Prostate gland (tissue), 2 donors: ENCODE measurements at regions not wholly inside any gene's neighbourhood (a gene's known extent, or its start where the extent isn't known, plus 50 kb on each side); places are given as distances from the start of the nearest gene placed in this dataset.
"Not testable (repeated sequence)": the region's sequence is repeated elsewhere in the genome, so short reads cannot be mapped to it uniquely, and the experiment has no call there.

Experiments used
- DNase-seq: peaks from one replicate; pipeline ENCODE4 v3.0.0-alpha.2; 2019; ENCODE audit warnings: low spot score
- H3K27ac ChIP-seq, 2 donors: fragments of 200-600 bp; sonication (generic); 2 replicates each; pipeline ENCODE4 v1.5.1; 2017 to 2019
- H3K27me3 ChIP-seq: fragments of 200-600 bp; sonication (generic); replicated peaks from 2 replicates; pipeline ENCODE4 v1.5.1; 2019; ENCODE audit not compliant: insufficient read depth
- H3K36me3 ChIP-seq, 2 donors: fragments of 200-600 bp; sonication (generic); 1 replicate in 1 of 2; 2 replicates in 1 of 2; pipeline versions ENCODE4 v1.5.1 to v1.8.1; 2017 to 2019
- H3K4me1 ChIP-seq: fragments of 200-600 bp; sonication (generic); replicated peaks from 2 replicates; pipeline ENCODE4 v1.5.1; 2019
- H3K4me3 ChIP-seq, 2 donors: fragments of 200-600 bp; sonication (generic); 2 replicates each; pipeline ENCODE4 v1.5.1; 2017 to 2019
- H3K9me3 ChIP-seq: fragments of 200-600 bp; sonication (generic); 2 replicates; pipeline ENCODE4 v1.5.1; 2017
- POLR2A ChIP-seq: fragments of 450-650 bp; IDR thresholded peaks from one replicate; pipeline ENCODE4 v1.6.1; 2016; ENCODE audit warnings: antibody characterized with exemption, mild to moderate bottlenecking
- POLR2AphosphoS5 ChIP-seq: sonication (generic); formaldehyde crosslinking; IDR thresholded peaks from one replicate; pipeline ENCODE4 v1.6.1; 2017; ENCODE audit warnings: antibody characterized with exemption
- WGBS: methylation state at CpG from one replicate; pipeline ENCODE4 v1.1.5; 2018; 5-methylcytosine and 5-hydroxymethylcytosine counted together
- intact Hi-C: fragments of 100-400 bp; cut with DNase I; formaldehyde crosslinking; loops from one replicate; pipeline ENCODE4 v1.14.2; 2022
- TF ChIP-seq, protein P1 (sequence below), 4 experiments: fragments of 200-600 bp in 2 of 4; fragments of 450-650 bp in 2 of 4; sonication (generic) in 2 of 4; IDR thresholded peaks; 1 replicate in 3 of 4; 2 replicates in 1 of 4; pipeline ENCODE4 v1.5.1; 2016 to 2019; ENCODE audit warnings: antibody characterized with exemption in 4 of 4, mild to moderate bottlenecking in 2 of 4, moderate library complexity in 2 of 4

DNA sequence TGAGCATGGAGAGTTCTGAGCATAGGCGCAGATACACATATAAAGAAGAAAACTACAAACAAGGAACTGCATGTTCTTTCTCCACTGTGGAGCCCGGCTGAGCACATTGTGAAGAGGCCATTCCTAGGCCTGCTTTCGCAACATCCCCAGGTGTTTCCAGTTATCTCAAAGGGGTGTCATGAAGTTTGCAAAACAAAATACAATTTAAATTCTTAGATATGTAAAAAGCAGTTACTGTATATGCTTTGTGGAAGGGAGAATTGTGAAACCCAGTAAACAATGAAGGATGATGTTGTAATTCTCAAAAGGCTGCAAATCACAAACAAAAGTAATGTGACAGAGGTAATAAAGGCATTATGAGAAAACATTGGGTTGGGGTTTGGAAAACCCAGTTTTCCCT, 98.6 kb upstream of the ZNF644 start:
- Histone ChIP-seq H3K9me3 (no peaks in the 10 kb centered on the region), H3K4me1 (no peaks in the 10 kb centered on the region), H3K4me3 (no peak overlapping the region), H3K27ac (no peak overlapping the region), H3K27me3 (no peaks in the 10 kb centered on the region), H3K36me3 (no peaks in the 10 kb centered on the region)
- WGBS, result 48% methylated on average over 3 of the region's 3 CpGs
- DNase-seq, result no peak
- intact Hi-C loops, result no loop called here
- TF ChIP-seq POLR2A, result no peak
- TF ChIP-seq POLR2AphosphoS5, result peak; percentile 8

DNA sequence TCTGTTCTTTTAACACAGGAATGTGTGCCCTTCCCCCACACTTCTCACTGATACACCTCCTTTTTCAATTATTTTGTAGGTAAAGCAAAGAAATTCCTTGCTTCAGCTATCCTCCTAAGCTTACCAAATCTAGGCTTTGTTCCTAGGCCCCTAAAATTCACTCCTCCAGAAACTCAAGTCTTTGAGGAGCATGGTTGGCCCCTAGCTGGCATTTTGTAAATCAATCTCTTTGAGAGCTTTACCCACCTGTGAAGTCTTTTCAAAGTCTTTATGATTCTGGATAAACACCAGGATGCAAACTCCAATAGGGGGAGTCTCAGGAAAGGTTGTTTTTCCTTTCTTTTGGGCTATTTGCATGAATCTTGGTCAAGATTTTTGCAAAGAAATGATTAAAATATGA, 82.9 kb upstream of the ZNF644 start:
- no peaks in the 10 kb centered on the region for H3K36me3 ChIP-seq
- DNase-seq, result no peak
- no peaks in the 10 kb centered on the region for H3K4me1 ChIP-seq
- no peak overlapping the region for H3K27ac ChIP-seq
- no peaks in the 10 kb centered on the region for H3K27me3 ChIP-seq
- H3K9me3 ChIP-seq, result no peaks in the 10 kb centered on the region
- intact Hi-C loops, result no loop called here
- no peak overlapping the region for H3K4me3 ChIP-seq
- no peak for TF ChIP-seq POLR2A
- TF ChIP-seq POLR2AphosphoS5, result no peak
- TF ChIP-seq, protein P1, sequence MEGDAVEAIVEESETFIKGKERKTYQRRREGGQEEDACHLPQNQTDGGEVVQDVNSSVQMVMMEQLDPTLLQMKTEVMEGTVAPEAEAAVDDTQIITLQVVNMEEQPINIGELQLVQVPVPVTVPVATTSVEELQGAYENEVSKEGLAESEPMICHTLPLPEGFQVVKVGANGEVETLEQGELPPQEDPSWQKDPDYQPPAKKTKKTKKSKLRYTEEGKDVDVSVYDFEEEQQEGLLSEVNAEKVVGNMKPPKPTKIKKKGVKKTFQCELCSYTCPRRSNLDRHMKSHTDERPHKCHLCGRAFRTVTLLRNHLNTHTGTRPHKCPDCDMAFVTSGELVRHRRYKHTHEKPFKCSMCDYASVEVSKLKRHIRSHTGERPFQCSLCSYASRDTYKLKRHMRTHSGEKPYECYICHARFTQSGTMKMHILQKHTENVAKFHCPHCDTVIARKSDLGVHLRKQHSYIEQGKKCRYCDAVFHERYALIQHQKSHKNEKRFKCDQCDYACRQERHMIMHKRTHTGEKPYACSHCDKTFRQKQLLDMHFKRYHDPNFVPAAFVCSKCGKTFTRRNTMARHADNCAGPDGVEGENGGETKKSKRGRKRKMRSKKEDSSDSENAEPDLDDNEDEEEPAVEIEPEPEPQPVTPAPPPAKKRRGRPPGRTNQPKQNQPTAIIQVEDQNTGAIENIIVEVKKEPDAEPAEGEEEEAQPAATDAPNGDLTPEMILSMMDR (IDR thresholded peaks at IDR 0.05), result no peak

DNA sequence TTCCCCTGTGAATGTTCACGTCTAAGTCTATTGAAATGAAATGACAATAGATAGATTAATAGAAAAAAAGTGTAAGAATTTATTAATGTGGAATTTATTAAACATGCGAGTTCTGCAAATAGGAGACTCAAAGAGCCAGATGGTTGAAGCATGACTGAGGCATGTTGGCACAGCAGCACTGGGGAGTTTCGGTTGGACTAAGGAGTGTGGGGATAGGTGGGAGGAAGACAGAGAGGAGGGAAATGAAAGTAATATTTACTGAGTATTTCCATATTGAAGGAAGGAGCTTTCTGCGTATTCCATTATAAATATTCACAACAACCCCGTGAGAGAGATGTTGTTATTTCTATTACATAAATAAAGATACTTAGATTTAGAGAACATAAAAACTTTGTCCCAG, 79.5 kb upstream of the ZNF644 start:
- no peak for DNase-seq
- 74% methylated on average over 5 of the region's 5 CpGs for WGBS
- H3K4me3 ChIP-seq, result no peak overlapping the region
- no peaks in the 10 kb centered on the region for H3K4me1 ChIP-seq
- H3K36me3 ChIP-seq, result no peaks in the 10 kb centered on the region
- H3K27me3 ChIP-seq, result no peaks in the 10 kb centered on the region
- intact Hi-C loops, result no loop called here
- H3K27ac ChIP-seq, result no peak overlapping the region
- TF ChIP-seq, protein P1 (IDR thresholded peaks at IDR 0.05), result no peak
- no peaks in the 10 kb centered on the region for H3K9me3 ChIP-seq

DNA sequence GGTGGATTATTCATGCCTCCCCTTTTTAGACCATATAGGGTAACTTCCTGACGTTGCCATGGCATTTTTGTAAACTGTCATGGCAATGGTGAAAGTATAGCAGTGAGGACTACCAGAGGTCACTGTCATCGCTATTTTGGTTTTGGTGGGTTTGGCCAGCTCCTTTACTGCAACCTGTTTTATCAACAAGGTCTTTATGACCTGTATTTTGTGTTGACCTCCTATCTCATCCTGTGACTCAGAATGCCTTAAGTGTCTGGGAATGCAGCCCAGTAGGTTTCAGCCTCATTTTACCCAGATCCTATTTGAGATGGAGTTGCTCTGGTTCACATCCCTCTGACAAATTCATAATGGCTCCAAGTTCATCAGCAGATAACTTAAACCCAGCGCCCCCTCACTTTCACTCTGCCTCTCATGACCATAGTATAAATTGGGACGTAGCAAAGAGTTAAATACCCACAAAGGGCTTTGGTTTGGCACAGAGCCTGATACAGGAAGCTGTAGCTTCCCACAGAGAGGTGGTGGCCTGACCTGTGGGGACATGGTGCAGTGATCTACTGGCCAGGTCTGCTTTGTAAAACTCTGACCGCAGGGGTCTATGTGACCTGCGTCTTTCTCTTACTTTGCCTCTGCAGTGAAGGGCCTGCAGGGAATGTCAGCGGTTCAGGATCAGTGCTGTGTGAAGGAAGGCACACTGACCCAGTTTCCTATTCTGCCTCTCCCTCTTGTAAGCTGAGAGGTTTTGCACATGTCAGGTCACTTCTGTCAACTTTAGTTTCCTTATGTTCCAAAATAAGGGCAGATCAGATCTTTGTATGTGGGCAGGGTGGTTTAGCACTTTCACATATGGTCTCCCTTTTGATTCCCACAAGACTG, 78.1 kb upstream of the ZNF644 start:
- Histone ChIP-seq H3K9me3 (no peaks in the 10 kb centered on the region), H3K27me3 (no peaks in the 10 kb centered on the region), H3K36me3 (no peaks in the 10 kb centered on the region), H3K27ac (no peak overlapping the region), H3K4me1 (no peaks in the 10 kb centered on the region), H3K4me3 (no peak overlapping the region)
- WGBS, result 66% methylated on average over 7 of the region's 7 CpGs
- intact Hi-C loops, result no loop called here
- no peak for TF ChIP-seq POLR2A
- TF ChIP-seq POLR2AphosphoS5, result no peak
- TF ChIP-seq, protein P1 (IDR thresholded peaks at IDR 0.05), result no peak
- DNase-seq, result no peak

DNA sequence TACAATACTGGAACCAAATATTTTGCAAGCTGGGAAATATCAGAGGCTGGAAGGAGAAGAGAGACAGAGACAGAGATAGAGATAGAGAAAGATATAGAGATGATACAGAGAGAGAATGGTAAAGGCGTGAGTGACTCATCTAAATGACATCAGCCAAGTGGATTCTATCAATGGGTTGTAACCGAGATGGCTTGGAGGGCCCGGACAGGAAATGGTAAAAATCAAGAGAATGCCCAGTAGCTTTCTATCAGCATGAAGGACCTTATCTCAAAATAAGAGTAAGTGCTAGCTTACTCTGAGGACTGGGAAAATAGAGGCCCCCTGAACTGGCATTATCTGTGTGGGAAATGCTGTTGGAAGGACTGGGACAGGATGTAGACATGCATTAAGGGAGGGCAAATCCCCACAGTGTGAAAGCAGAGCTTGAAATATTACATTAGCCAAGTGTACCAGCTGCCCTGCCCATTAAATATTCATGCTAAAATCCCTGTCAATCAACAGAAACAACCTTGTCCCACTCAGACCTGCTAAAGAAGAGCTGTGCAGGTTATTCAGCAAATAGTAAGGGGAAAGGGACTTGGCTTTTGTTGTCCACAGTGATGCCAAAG, 76.6 kb upstream of the ZNF644 start:
- Histone ChIP-seq H3K4me1 (no peaks in the 10 kb centered on the region), H3K9me3 (no peaks in the 10 kb centered on the region), H3K27ac (no peak overlapping the region), H3K27me3 (no peaks in the 10 kb centered on the region), H3K4me3 (no peak overlapping the region), H3K36me3 (no peaks in the 10 kb centered on the region)
- WGBS, result 49% methylated on average over 3 of the region's 3 CpGs
- TF ChIP-seq POLR2AphosphoS5 (no peak), POLR2A (no peak)
- TF ChIP-seq, protein P1 (IDR thresholded peaks at IDR 0.05), result no peak
- intact Hi-C loops, result no loop called here
- DNase-seq, result no peak

DNA sequence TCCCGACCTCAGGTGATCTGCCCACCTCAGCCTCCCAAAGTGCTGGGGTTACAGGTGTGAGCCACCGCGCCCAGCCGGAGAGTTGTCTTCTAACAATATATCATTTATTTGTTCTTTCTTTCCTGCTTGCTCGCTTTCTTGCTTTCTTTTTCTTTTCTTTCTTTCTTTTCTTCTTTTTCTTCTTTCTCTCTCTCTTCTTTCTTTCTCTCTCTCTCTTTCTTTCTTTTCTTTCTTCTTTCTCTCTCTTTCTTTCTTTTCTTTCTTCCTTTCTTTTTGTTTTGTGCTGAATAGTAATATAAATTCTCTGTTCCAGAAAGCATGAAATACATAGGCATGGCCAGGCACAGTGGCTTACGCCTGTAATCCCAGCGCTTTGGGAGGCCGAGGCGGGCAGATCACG, 73.5 kb upstream of the ZNF644 start:
- DNase-seq, H3K27ac ChIP-seq, H3K36me3 ChIP-seq, H3K4me1 ChIP-seq, H3K4me3 ChIP-seq, H3K27me3 ChIP-seq, H3K9me3 ChIP-seq, intact Hi-C loops: not testable (repeated sequence)
- WGBS, result 96% methylated on average over 10 of the region's 10 CpGs
